ENCODE measurements at regions not wholly inside any gene's neighbourhood (a gene's known extent, or its start where the extent isn't known, plus 50 kb on each side); places are given as distances from the start of the nearest gene placed in this dataset.

GRCh38 chr16:72372087-72373045, 200.4 kb upstream of the PMFBP1 start:
- H3K4me3 ChIP-seq (ENCODE audit: low read depth, low read length, poor library complexity, severe bottlenecking), result no peak overlapping the region
- H3K4me1 ChIP-seq (ENCODE audit: insufficient read depth, low read length, severe bottlenecking), result no peaks in the 10 kb centered on the region

GRCh38 chr16:72371307-72372086, 199.5 kb upstream of the PMFBP1 start:
- Histone ChIP-seq H3F3A (ENCODE audit: insufficient read depth, low read length) (no peaks in the 10 kb centered on the region), H3K27me3 (ENCODE audit: insufficient read depth, low read length) (no peaks in the 10 kb centered on the region), H4K20me1 (ENCODE audit: insufficient read depth, low read length) (no peaks in the 10 kb centered on the region), H3K9me3 (ENCODE audit: low read length) (0 out of 2 replicates have a peak, but pooled peaks cover 3% of the 10 kb centered on the region), H3K79me2 (ENCODE audit: insufficient read depth, low read length) (no peaks in the 10 kb centered on the region), H2AFZ (ENCODE audit: low read length) (no peak overlapping the region), H3K9me2 (ENCODE audit: low read depth, low read length) (no peaks in the 10 kb centered on the region), H3K4me1 (ENCODE audit: insufficient read depth, low read length, severe bottlenecking) (no peaks in the 10 kb centered on the region), H3K36me3 (ENCODE audit: insufficient read depth, low read length) (no peaks in the 10 kb centered on the region), H3K4me3 (ENCODE audit: low read depth, low read length, poor library complexity, severe bottlenecking) (no peak overlapping the region), H3K4me2 (ENCODE audit: low read length) (no peak overlapping the region), H3K27ac (ENCODE audit: low read depth, low read length, poor library complexity, severe bottlenecking) (no peak overlapping the region), H3K9ac (ENCODE audit: low read length) (no peak overlapping the region)
- TF ChIP-seq CTCF (IDR thresholded peaks at IDR 0.05; ENCODE audit: low read length) (no peak), EZH2 (IDR thresholded peaks at IDR 0.05; ENCODE audit: borderline replicate concordance, low read length) (no peak)

More at GRCh38 chr16:72372087-72373045, 200.4 kb upstream of the PMFBP1 start:
- Histone ChIP-seq H4K20me1 (ENCODE audit: insufficient read depth, low read length) (no peaks in the 10 kb centered on the region), H3K9ac (ENCODE audit: low read length) (no peak overlapping the region), H3K36me3 (ENCODE audit: insufficient read depth, low read length) (no peaks in the 10 kb centered on the region), H3K9me3 (ENCODE audit: low read length) (no peaks in the 10 kb centered on the region), H3K79me2 (ENCODE audit: insufficient read depth, low read length) (no peaks in the 10 kb centered on the region), H3K27ac (ENCODE audit: low read depth, low read length, poor library complexity, severe bottlenecking) (no peak overlapping the region), H3K27me3 (ENCODE audit: insufficient read depth, low read length) (no peaks in the 10 kb centered on the region), H3K4me2 (ENCODE audit: low read length) (no peak overlapping the region), H3K9me2 (ENCODE audit: low read depth, low read length) (no peaks in the 10 kb centered on the region), H3F3A (ENCODE audit: insufficient read depth, low read length) (no peaks in the 10 kb centered on the region), H2AFZ (ENCODE audit: low read length) (no peak overlapping the region)
- TF ChIP-seq EZH2 (IDR thresholded peaks at IDR 0.05; ENCODE audit: borderline replicate concordance, low read length), result no peak
- TF ChIP-seq CTCF (IDR thresholded peaks at IDR 0.05; ENCODE audit: low read length), result no peak

GRCh38 chr16:72369274-72369673, 197.3 kb upstream of the PMFBP1 start:
- H3K27me3 ChIP-seq (ENCODE audit: insufficient read depth, low read length), result no peaks in the 10 kb centered on the region
- H3K4me3 ChIP-seq (ENCODE audit: low read depth, low read length, poor library complexity, severe bottlenecking), result no peak overlapping the region
- no peak overlapping the region for H2AFZ ChIP-seq (ENCODE audit: low read length)
- no peak for TF ChIP-seq EZH2 (IDR thresholded peaks at IDR 0.05; ENCODE audit: borderline replicate concordance, low read length)
- TF ChIP-seq CTCF (IDR thresholded peaks at IDR 0.05; ENCODE audit: low read length), result no peak
- H3K79me2 ChIP-seq (ENCODE audit: insufficient read depth, low read length), result no peaks in the 10 kb centered on the region
- no peaks in the 10 kb centered on the region for H3K9me2 ChIP-seq (ENCODE audit: low read depth, low read length)
- H3K9me3 ChIP-seq (ENCODE audit: low read length), result 0 out of 2 replicates have a peak, but pooled peaks cover 3% of the 10 kb centered on the region
- no peak overlapping the region for H3K4me2 ChIP-seq (ENCODE audit: low read length)
- no peaks in the 10 kb centered on the region for H3K36me3 ChIP-seq (ENCODE audit: insufficient read depth, low read length)
- no peaks in the 10 kb centered on the region for H3K4me1 ChIP-seq (ENCODE audit: insufficient read depth, low read length, severe bottlenecking)
- H3K9ac ChIP-seq (ENCODE audit: low read length), result no peak overlapping the region
- H4K20me1 ChIP-seq (ENCODE audit: insufficient read depth, low read length), result no peaks in the 10 kb centered on the region
- no peak overlapping the region for H3K27ac ChIP-seq (ENCODE audit: low read depth, low read length, poor library complexity, severe bottlenecking)
- no peaks in the 10 kb centered on the region for H3F3A ChIP-seq (ENCODE audit: insufficient read depth, low read length)

All from OCI-LY1 (cell line).